GM12874 (cell line): ENCODE measurements at regions not wholly inside any gene's neighbourhood (a gene's known extent, or its start where the extent isn't known, plus 50 kb on each side); places are given as distances from the start of the nearest gene placed in this dataset.

Experiments
- TF ChIP-seq, protein P1 (sequence below): IDR thresholded peaks from 2 replicates; pipeline ENCODE4 v1.5.1; 2011; ENCODE audit warnings: low read depth, mild to moderate bottlenecking, control low read depth, low read length, moderate library complexity; ENCODE audit not compliant: insufficient read depth

DNA sequence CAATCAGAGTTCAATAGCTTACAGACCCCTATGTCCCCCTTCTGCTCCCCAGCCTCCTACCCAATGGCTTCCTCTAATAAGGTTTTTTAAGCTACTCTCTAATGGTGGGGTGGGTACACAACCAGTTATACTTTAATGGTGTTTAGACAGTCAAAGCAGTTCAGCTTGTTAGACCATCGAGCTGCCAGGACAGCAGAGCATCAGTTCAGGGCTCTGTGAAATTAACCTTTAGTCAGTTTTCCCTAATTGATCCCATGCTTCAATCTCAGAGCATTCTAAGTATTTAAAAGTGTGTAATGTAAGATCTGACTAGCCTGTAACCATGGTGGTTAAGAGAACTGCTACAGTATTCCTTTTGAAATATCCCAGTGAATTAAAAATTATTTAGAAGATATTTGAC, 107.2 kb upstream of the ZNF644 start:
- TF ChIP-seq, protein P1, sequence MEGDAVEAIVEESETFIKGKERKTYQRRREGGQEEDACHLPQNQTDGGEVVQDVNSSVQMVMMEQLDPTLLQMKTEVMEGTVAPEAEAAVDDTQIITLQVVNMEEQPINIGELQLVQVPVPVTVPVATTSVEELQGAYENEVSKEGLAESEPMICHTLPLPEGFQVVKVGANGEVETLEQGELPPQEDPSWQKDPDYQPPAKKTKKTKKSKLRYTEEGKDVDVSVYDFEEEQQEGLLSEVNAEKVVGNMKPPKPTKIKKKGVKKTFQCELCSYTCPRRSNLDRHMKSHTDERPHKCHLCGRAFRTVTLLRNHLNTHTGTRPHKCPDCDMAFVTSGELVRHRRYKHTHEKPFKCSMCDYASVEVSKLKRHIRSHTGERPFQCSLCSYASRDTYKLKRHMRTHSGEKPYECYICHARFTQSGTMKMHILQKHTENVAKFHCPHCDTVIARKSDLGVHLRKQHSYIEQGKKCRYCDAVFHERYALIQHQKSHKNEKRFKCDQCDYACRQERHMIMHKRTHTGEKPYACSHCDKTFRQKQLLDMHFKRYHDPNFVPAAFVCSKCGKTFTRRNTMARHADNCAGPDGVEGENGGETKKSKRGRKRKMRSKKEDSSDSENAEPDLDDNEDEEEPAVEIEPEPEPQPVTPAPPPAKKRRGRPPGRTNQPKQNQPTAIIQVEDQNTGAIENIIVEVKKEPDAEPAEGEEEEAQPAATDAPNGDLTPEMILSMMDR, result no peak

DNA sequence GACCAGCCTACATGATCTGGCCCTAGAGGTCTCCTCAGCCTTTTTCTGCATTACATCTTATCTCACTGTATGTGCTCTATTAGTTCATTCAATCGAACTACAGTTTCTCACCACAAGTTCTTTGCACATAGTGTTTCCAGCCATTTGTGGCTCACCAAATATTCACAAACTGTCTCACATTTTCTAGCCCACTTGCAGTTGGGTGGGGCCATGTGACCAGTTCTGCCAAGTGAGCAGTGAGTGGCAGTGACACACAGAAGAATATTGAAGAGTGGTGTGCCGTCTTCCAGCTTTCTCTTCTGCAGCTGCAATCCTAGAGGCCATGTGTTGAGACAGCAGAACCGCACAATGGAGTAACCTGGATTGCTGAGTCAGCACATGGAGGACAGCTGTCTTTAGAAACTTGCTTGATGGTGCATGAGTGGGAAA, 103.2 kb upstream of the ZNF644 start:
- TF ChIP-seq, protein P1, result no peak

DNA sequence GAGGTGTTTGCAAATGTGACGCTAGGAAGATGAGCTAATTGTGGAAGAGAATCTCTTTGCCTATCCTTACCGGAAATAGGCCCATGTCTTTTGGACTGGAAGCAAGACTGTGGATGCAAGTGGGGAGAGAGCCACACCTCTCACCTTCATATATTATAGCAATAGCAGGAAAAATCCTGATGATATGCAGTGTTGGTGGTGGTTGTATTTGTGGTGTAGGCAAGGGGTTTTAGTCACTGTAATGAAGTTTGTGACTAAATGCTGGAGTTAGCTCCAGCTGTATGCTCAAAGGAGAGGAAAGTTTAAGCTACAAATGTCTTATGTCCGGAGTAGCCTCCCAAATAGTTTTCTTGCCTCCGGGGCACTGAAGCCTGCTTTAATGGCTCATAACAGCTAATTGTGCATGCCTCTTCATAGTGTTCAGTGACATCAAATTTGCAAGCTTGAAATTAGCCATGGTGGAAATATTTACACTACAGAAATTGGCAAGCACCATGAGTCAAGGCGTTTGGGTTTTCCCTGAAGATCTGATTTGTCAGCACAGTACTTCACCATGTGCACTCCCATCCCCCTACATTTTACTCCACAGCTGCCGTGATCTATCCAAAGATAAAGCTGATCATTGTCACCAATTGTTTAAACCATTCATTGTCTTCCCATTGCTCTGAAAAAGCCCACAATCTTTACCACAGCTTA, 102.6 kb upstream of the ZNF644 start:
- TF ChIP-seq, protein P1, result no peak

DNA sequence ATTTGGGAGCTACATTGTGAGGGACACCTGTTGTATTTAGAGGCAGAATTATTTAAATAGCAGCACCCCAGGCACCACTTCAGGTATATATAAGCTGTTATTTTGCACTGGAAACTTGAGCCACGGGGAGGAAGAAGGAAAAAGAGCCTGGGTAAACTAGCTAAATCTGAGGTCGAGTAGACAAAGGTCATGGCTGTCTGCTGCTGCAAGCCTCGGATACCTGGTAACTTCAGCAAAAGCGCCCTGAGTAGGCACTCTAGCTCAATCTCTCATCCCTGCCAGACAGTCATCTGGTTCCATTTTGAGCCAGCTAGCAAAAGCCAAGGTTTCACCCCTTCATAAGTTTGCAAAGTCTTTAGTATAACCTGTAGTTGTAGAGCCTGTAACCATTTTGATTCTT, 101.9 kb upstream of the ZNF644 start:
- TF ChIP-seq, protein P1, result no peak

DNA sequence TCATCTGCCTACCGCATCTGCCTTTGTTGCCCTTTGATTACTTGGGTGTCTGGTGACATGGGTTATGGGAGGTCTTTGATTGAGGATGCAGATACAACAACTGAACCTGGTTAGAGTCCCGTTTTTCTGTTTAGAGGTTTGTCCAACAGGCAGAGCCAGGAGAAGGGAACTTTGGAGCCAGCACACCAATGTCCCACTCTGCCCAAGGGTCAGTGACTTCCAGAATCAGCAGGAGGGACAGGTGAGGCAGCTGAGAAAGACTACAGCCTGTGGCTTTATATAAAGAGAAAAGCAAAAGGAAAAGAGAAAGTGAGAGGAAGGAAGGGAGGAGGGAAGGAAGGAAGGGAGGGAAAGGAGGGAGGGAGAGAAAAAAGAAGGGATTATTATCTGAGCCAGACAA, 101.5 kb upstream of the ZNF644 start:
- TF ChIP-seq, protein P1, result no peak

DNA sequence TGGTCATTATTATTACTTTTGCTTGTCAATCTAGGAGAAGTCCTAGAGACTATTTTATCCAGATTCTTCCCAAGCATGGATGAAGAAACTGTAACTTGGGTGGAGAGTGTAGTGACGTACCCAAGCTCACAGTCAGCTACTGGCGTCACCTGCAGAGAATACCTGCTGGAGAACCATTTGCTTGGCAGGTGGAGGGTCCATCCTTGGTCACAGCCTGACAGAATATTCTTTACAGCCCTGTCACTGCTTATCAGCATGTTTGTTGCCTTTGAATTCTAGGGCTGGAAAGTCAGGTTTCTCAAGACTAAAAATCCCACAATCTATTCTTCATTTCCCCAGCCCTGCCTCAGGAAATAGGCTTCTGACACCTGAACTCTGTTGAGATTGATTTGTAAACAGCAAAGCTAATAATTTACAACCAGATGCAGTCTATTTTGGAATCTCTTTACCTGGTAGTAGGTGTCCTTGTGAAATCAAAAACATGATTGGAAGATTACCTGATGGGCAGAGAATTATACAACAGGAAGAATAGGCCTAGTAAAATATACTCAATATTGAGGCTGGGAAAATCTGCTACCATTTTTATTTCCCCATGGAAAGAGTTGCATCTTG, 100.4 kb upstream of the ZNF644 start:
- TF ChIP-seq, protein P1, result no peak

DNA sequence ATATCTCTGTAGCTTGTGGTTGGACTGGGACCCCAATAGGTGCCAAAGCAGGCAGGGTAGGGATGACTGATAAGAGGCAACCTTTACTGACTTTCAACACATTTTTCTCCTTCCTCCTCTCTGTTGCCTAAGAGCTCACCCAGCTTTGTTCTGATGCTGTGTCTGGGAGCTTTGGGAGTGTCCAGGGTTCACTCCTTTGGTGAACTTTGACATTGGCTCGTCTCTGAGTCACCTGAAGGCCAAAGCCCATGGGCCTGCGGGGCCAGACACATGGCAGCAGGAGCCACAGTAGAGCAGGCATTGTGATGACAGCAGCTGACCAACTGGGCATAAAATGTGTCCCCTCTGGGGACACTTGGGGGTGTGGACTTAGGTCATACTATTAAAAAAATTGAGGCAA, 99.5 kb upstream of the ZNF644 start:
- TF ChIP-seq, protein P1, result no peak
